SK-N-SH (cell line): ENCODE measurements at regions not wholly inside any gene's neighbourhood (a gene's known extent, or its start where the extent isn't known, plus 50 kb on each side); places are given as distances from the start of the nearest gene placed in this dataset.

Experiments
- EP300 ChIP-seq, 2 experiments: IDR thresholded peaks; 2 replicates each; pipeline versions ENCODE4 v1.4.0 to v1.6.1; 2012; ENCODE audit warnings: borderline replicate concordance in 1 of 2, low read depth in 1 of 2, low read length in 1 of 2
- EZH2phosphoT487 ChIP-seq: fragments of 200-600 bp; sonication (generic); IDR thresholded peaks from 2 replicates; pipeline ENCODE4 v1.6.1; 2017; ENCODE audit warnings: low read depth, mixed run types, mild to moderate bottlenecking, antibody characterized with exemption, moderate library complexity, borderline replicate concordance
- GABPA ChIP-seq: IDR thresholded peaks from 2 replicates; pipeline ENCODE4 v1.4.0; 2012; ENCODE audit warnings: low read depth, mild to moderate bottlenecking
- GATA2 ChIP-seq: sonication (generic); formaldehyde crosslinking; IDR thresholded peaks from 2 replicates; pipeline ENCODE4 v1.5.0; 2020; ENCODE audit warnings: mild to moderate bottlenecking, missing genetic modification reagents
- JUND ChIP-seq: IDR thresholded peaks from 2 replicates; pipeline ENCODE4 v1.4.0; 2012
- NFIC ChIP-seq: IDR thresholded peaks from 2 replicates; pipeline ENCODE4 v1.4.0; 2012; ENCODE audit warnings: borderline replicate concordance
- NRF1 ChIP-seq: IDR thresholded peaks from 2 replicates; pipeline ENCODE4 v1.6.1; 2012; ENCODE audit warnings: low read depth, mild to moderate bottlenecking, low read length
- RFX5 ChIP-seq: IDR thresholded peaks from 2 replicates; pipeline ENCODE4 v1.6.1; 2012; ENCODE audit warnings: mild to moderate bottlenecking, improper control_type of control experiment, low read length
- SMC3 ChIP-seq: IDR thresholded peaks from 2 replicates; pipeline ENCODE4 v1.6.1; 2012; ENCODE audit warnings: low read depth, low read length, improper control_type of control experiment
- TAF1 ChIP-seq: IDR thresholded peaks from 2 replicates; pipeline ENCODE4 v1.6.1; 2012; ENCODE audit warnings: low read depth, mild to moderate bottlenecking, low read length, moderate library complexity, borderline replicate concordance
- TF ChIP-seq, protein P1 (sequence below): fragments of 150-350 bp; IDR thresholded peaks from 2 replicates; pipeline ENCODE4 v1.6.1; 2017; ENCODE audit warnings: antibody characterized with exemption, low read length, low read depth, borderline replicate concordance
- TF ChIP-seq, protein P2 (sequence below): fragments of 200-600 bp; sonication (generic); IDR thresholded peaks from 2 replicates; pipeline ENCODE4 v1.6.1; 2017; ENCODE audit warnings: antibody characterized with exemption, mild to moderate bottlenecking, moderate library complexity

DNA sequence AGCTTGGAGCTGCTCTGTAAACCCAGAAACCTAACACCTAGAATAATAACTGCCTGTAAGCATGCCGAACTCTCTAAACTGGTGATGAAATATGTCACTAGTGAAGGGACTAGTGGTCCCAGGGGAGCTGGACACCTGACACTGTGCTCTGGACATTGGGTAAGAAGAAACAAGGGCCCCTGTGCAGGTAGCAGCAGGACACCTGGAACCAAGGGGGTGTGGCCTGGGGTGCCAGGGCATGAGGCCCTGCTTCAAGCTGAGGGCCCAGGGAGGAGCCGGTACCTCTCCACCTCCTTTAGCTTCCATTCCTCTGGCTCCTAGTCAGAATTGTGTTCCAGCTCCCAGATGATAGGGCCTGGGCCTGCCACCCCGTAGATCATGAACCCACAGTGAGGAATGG is 263.2 kb downstream of the OGFRL1 start:
- TF ChIP-seq TAF1 (no peak), EZH2phosphoT487 (no peak), GATA2 (no peak), EP300 (IDR thresholded peaks at IDR 0.05; ENCODE audit: borderline replicate concordance in 1 of 2, low read depth in 1 of 2, low read length in 1 of 2) (no peak), JUND (no peak), NFIC (no peak), GABPA (no peak), SMC3 (no peak), RFX5 (no peak), NRF1 (no peak)
- TF ChIP-seq, protein P1, sequence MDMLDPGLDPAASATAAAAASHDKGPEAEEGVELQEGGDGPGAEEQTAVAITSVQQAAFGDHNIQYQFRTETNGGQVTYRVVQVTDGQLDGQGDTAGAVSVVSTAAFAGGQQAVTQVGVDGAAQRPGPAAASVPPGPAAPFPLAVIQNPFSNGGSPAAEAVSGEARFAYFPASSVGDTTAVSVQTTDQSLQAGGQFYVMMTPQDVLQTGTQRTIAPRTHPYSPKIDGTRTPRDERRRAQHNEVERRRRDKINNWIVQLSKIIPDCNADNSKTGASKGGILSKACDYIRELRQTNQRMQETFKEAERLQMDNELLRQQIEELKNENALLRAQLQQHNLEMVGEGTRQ = no peak
- TF ChIP-seq, protein P2, sequence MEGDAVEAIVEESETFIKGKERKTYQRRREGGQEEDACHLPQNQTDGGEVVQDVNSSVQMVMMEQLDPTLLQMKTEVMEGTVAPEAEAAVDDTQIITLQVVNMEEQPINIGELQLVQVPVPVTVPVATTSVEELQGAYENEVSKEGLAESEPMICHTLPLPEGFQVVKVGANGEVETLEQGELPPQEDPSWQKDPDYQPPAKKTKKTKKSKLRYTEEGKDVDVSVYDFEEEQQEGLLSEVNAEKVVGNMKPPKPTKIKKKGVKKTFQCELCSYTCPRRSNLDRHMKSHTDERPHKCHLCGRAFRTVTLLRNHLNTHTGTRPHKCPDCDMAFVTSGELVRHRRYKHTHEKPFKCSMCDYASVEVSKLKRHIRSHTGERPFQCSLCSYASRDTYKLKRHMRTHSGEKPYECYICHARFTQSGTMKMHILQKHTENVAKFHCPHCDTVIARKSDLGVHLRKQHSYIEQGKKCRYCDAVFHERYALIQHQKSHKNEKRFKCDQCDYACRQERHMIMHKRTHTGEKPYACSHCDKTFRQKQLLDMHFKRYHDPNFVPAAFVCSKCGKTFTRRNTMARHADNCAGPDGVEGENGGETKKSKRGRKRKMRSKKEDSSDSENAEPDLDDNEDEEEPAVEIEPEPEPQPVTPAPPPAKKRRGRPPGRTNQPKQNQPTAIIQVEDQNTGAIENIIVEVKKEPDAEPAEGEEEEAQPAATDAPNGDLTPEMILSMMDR = no peak
